Endothelial cell of umbilical vein (primary cell): ENCODE measurements at regions not wholly inside any gene's neighbourhood (a gene's known extent, or its start where the extent isn't known, plus 50 kb on each side); places are given as distances from the start of the nearest gene placed in this dataset.
A peak's percentile ranks its signal among the peaks of the same experiment; 100 is the strongest.

Experiments
- BruUV-seq: library from RNA; stranded (reverse); fragments of 400-500 nt; replicated peaks from 2 replicates; lab custom pipeline; 2021; lab: Mats Ljungman, UMichigan
- CTCF ChIA-PET: fragments of 300-600, 350-600 bp; sonication (Branson Sonifier 250); formaldehyde crosslinking; loops from one replicate; lab custom pipeline; 2021; ENCODE audit warnings: antibody characterized with exemption, inconsistent platforms; lab: Charles Lee
- POLR2A ChIA-PET: fragments of 300-600, 350-600 bp; sonication (Branson Sonifier 250); formaldehyde crosslinking; loops from one replicate; lab custom pipeline; 2021; ENCODE audit warnings: antibody characterized with exemption, inconsistent platforms; lab: Charles Lee
- DNase-seq: peaks from one replicate; pipeline ENCODE4 v3.0.0-alpha.2; 2011; ENCODE audit warnings: low read depth, low spot score
- FAIRE-seq: peaks from 2 replicates; lab custom pipeline; 2011; peaks lifted over from hg19 to GRCh38; lab: Jason Lieb, UNC
- H2AFZ ChIP-seq: 2 replicates; pipeline ENCODE4 v1.6.0; 2012; ENCODE audit warnings: low read depth, low read length, control low read depth, inconsistent platforms
- H3K27ac ChIP-seq: 2 replicates; pipeline ENCODE4 v1.5.1; 2011; ENCODE audit warnings: low read depth, mild to moderate bottlenecking, control low read depth, low read length, moderate library complexity; ENCODE audit not compliant: insufficient read depth
- H3K27me3 ChIP-seq, 2 experiments: 2 replicates each; pipeline versions ENCODE4 v1.6.0 to v1.6.1; 2011; ENCODE audit warnings: low read length in 2 of 2, mixed read lengths in 1 of 2; ENCODE audit not compliant: control insufficient read depth in 2 of 2, insufficient read depth in 2 of 2
- H3K36me3 ChIP-seq, 2 experiments: 2 replicates in 1 of 2; 3 replicates in 1 of 2; pipeline ENCODE4 v1.5.1; 2011; ENCODE audit warnings: low read length in 2 of 2, mild to moderate bottlenecking in 1 of 2, moderate library complexity in 1 of 2; ENCODE audit not compliant: control insufficient read depth in 2 of 2, insufficient read depth in 2 of 2; ENCODE audit errors: extremely low read depth in 1 of 2
- H3K4me1 ChIP-seq: 3 replicates; pipeline ENCODE4 v1.5.1; 2011; ENCODE audit warnings: mild to moderate bottlenecking, low read length; ENCODE audit not compliant: control insufficient read depth, insufficient read depth; ENCODE audit errors: extremely low read depth
- H3K4me2 ChIP-seq: 2 replicates; pipeline ENCODE4 v1.6.1; 2011; ENCODE audit warnings: low read length, control low read depth, mixed read lengths; ENCODE audit not compliant: insufficient read depth
- H3K4me3 ChIP-seq, 3 experiments: fragments of 200-600 bp in 1 of 3; sonication (generic), shearing (Covaris generic) in 1 of 3; replicated peaks in 1 of 3; 2 replicates each; pipeline ENCODE4 v1.5.1; 2011 to 2016; ENCODE audit warnings: control low read depth in 3 of 3, low read length in 3 of 3, mild to moderate bottlenecking in 2 of 3, inconsistent platforms in 1 of 3, low read depth in 1 of 3, moderate library complexity in 1 of 3; ENCODE audit not compliant: insufficient read depth in 1 of 3
- H3K79me2 ChIP-seq: 2 replicates; pipeline ENCODE4 v1.6.0; 2012; ENCODE audit warnings: low read length, inconsistent platforms; ENCODE audit not compliant: control insufficient read depth, insufficient read depth
- H3K9ac ChIP-seq: replicated peaks from 2 replicates; pipeline ENCODE3; 2011; ENCODE audit warnings: low read length, control low read depth; ENCODE audit not compliant: insufficient read depth; ENCODE audit errors: extremely low read depth
- H3K9me1 ChIP-seq: replicated peaks from 3 replicates; pipeline ENCODE4 v1.6.0; 2011; ENCODE audit warnings: mild to moderate bottlenecking, low read length; ENCODE audit not compliant: control insufficient read depth, insufficient read depth; ENCODE audit errors: extremely low read depth
- H3K9me3 ChIP-seq: replicated peaks from 2 replicates; pipeline ENCODE4 v1.5.1; 2012; ENCODE audit warnings: low read length, inconsistent platforms; ENCODE audit not compliant: control insufficient read depth, insufficient read depth
- H4K20me1 ChIP-seq: replicated peaks from 2 replicates; pipeline ENCODE3; 2011; ENCODE audit warnings: mild to moderate bottlenecking, low read length; ENCODE audit not compliant: control insufficient read depth, insufficient read depth; ENCODE audit errors: extremely low read depth
- EZH2 ChIP-seq: IDR thresholded peaks from 2 replicates; pipeline ENCODE4 v1.6.1; 2012; ENCODE audit warnings: borderline replicate concordance, low read depth, mild to moderate bottlenecking, moderate library complexity, low read length, inconsistent platforms; ENCODE audit not compliant: severe bottlenecking
- FOS ChIP-seq: IDR thresholded peaks from 2 replicates; pipeline ENCODE4 v1.6.1; 2011; ENCODE audit warnings: mild to moderate bottlenecking, low read length, moderate library complexity, borderline replicate concordance; ENCODE audit not compliant: insufficient read depth
- GATA2 ChIP-seq: IDR thresholded peaks from 2 replicates; pipeline ENCODE4 v1.7.0; 2011; ENCODE audit warnings: low read depth, mild to moderate bottlenecking, moderate library complexity, mixed read lengths, low read length; ENCODE audit not compliant: insufficient read length, insufficient read depth
- JUN ChIP-seq: IDR thresholded peaks from 2 replicates; pipeline ENCODE4 v1.6.1; 2011; ENCODE audit warnings: borderline replicate concordance, low read depth; ENCODE audit not compliant: insufficient read length, insufficient read depth
- MAX ChIP-seq: IDR thresholded peaks from 2 replicates; pipeline ENCODE4 v1.6.1; 2011; ENCODE audit not compliant: insufficient read depth, insufficient read length
- MYC ChIP-seq: IDR thresholded peaks from one replicate; pipeline ENCODE4 v1.6.1; 2011; ENCODE audit warnings: mild to moderate bottlenecking, low read depth, low read length
- POLR2A ChIP-seq: IDR thresholded peaks from 2 replicates; pipeline ENCODE4 v1.6.1; 2012; ENCODE audit warnings: low read depth, mild to moderate bottlenecking, control low read depth, low read length
- POLR2AphosphoS5 ChIP-seq: IDR thresholded peaks from 2 replicates; pipeline ENCODE4 v1.6.1; 2012; ENCODE audit warnings: low read depth, mild to moderate bottlenecking, control low read depth, low read length, moderate library complexity; ENCODE audit not compliant: insufficient read depth
- dilution Hi-C: fragments of 300-500 bp; cut with MboI; formaldehyde crosslinking; loops from one replicate; pipeline ENCODE4 v1.15.0; 2019; ENCODE audit warnings: low sequenced_read_pairs; ENCODE audit not compliant: extremely low pct_ligation_motif_present
- intact Hi-C: fragments of 100-400 bp; cut with micrococcal nuclease; formaldehyde crosslinking; loops from one replicate; pipeline ENCODE4 v1.10.0; 2022

- peak; percentile 64 for DNase-seq
- intact Hi-C loops: no loop called here
- H3K79me2 ChIP-seq: no peaks in the 10 kb centered on the region
- FAIRE-seq: peak; percentile 92
- H3K36me3 ChIP-seq: no peaks in the 10 kb centered on the region
- ChIA-PET CTCF (interaction anchor here (0.7 to 0.9 kb wide), 2 partner anchors 20 to 139 kb away, joined by 3 read pairs; no protein-coding TSS in a partner anchor), POLR2A (interaction anchor here (1.1 kb wide), 1 partner anchor 13 kb away, joined by 3 read pairs; no protein-coding TSS in a partner anchor)
- no peak overlapping the region for H3K27ac ChIP-seq
- no peaks in the 10 kb centered on the region for H3K9me3 ChIP-seq
- no TSS peak for BruUV-seq
- H4K20me1 ChIP-seq: no peaks in the 10 kb centered on the region
- H3K4me3 ChIP-seq: no peak overlapping the region
- no peaks in the 10 kb centered on the region for H3K27me3 ChIP-seq
- TF ChIP-seq MAX: no peak
- TF ChIP-seq JUN: peak; percentile 86
- TF ChIP-seq FOS: peak; percentile 91
- peak; percentile 35 for TF ChIP-seq GATA2
- peaks cover 2% of the 10 kb centered on the region for H3K4me1 ChIP-seq
- dilution Hi-C loops: no loop called here
- no peak overlapping the region for H3K4me2 ChIP-seq
- H2AFZ ChIP-seq: no peak overlapping the region
- H3K9me1 ChIP-seq: no peaks in the 10 kb centered on the region
- H3K9ac ChIP-seq: no peak overlapping the region
These were observed 141.4 kb downstream of the PLPP3 start for GRCh38 chr1:56437959-56438358.

- H3K9me1 ChIP-seq: no peaks in the 10 kb centered on the region
- no peak overlapping the region for H3K4me3 ChIP-seq
- H2AFZ ChIP-seq: no peak overlapping the region
- ChIA-PET CTCF (interaction anchor here (1.3 kb wide), 1 partner anchor 142 kb away, joined by 4 read pairs; the partner anchor contains the start of gene PLPP3), POLR2A (interaction anchor here (1.1 kb wide), 1 partner anchor 12 kb away, joined by 3 read pairs; no protein-coding TSS in a partner anchor)
- no peaks in the 10 kb centered on the region for H3K27me3 ChIP-seq
- H3K4me1 ChIP-seq: peaks cover 2% of the 10 kb centered on the region
- dilution Hi-C loops: no loop called here
- intact Hi-C loops: no loop called here
- H3K79me2 ChIP-seq: no peaks in the 10 kb centered on the region
- H4K20me1 ChIP-seq: no peaks in the 10 kb centered on the region
- no peak for DNase-seq
- H3K9ac ChIP-seq: no peak overlapping the region
- TF ChIP-seq POLR2A (no peak), POLR2AphosphoS5 (no peak), MAX (no peak), GATA2 (no peak), EZH2 (no peak), MYC (no peak), JUN (no peak)
- no peak for FAIRE-seq
- H3K36me3 ChIP-seq: no peaks in the 10 kb centered on the region
- no peak overlapping the region for H3K4me2 ChIP-seq
- H3K27ac ChIP-seq: no peak overlapping the region
- BruUV-seq: no TSS peak
- no peaks in the 10 kb centered on the region for H3K9me3 ChIP-seq
These were observed 142.4 kb downstream of the PLPP3 start for GRCh38 chr1:56436912-56437417.
